Liver (tissue), 8 donors: ENCODE measurements at regions not wholly inside any gene's neighbourhood (a gene's known extent, or its start where the extent isn't known, plus 50 kb on each side); places are given as distances from the start of the nearest gene placed in this dataset.

ENCODE experiments used
- DNase-seq: peaks from one replicate; pipeline ENCODE4 v3.0.0-alpha.2; 2017; ENCODE audit warnings: low spot score
- H3K27ac ChIP-seq, 2 donors: one replicate each; pipeline ENCODE4 v1.7.0; 2013; ENCODE audit warnings: inconsistent platforms in 2 of 2, low read length in 2 of 2, control low read depth in 1 of 2, low read depth in 1 of 2, mild to moderate bottlenecking in 1 of 2
- H3K27me3 ChIP-seq, 4 donors: one replicate each; pipeline versions ENCODE4 v1.6.1 to v1.7.0; 2013; ENCODE audit warnings: low read length in 3 of 4, inconsistent platforms in 1 of 4, mild to moderate bottlenecking in 1 of 4, moderate library complexity in 1 of 4; ENCODE audit not compliant: control insufficient read depth in 4 of 4, insufficient read depth in 4 of 4
- H3K36me3 ChIP-seq, 4 donors: one replicate each; pipeline versions ENCODE4 v1.6.1 to v1.7.0; 2013; ENCODE audit warnings: low read length in 3 of 4, mild to moderate bottlenecking in 3 of 4, low read depth in 1 of 4, moderate library complexity in 1 of 4; ENCODE audit not compliant: control insufficient read depth in 4 of 4, insufficient read depth in 3 of 4
- H3K4me1 ChIP-seq, 4 donors: one replicate each; pipeline versions ENCODE4 v1.6.1 to v1.7.0; 2013; ENCODE audit warnings: low read length in 3 of 4, mild to moderate bottlenecking in 3 of 4, moderate library complexity in 1 of 4; ENCODE audit not compliant: control insufficient read depth in 4 of 4, insufficient read depth in 4 of 4
- H3K4me3 ChIP-seq, 3 donors: one replicate each; pipeline versions ENCODE4 v1.6.1 to v1.7.0; 2013; ENCODE audit warnings: low read length in 3 of 3, control low read depth in 1 of 3, low read depth in 1 of 3, mild to moderate bottlenecking in 1 of 3
- H3K9ac ChIP-seq, 2 donors: one replicate each; pipeline ENCODE4 v1.7.0; 2013; ENCODE audit warnings: low read length in 2 of 2, mild to moderate bottlenecking in 2 of 2, moderate library complexity in 2 of 2, control low read depth in 1 of 2, low read depth in 1 of 2
- H3K9me3 ChIP-seq, 4 donors: one replicate each; pipeline versions ENCODE4 v1.6.1 to v1.7.0; 2013; ENCODE audit warnings: low read length in 3 of 4; ENCODE audit not compliant: control insufficient read depth in 4 of 4
- ATF3 ChIP-seq: IDR thresholded peaks from 2 replicates; pipeline ENCODE4 v1.6.1; 2016; ENCODE audit warnings: antibody characterized with exemption
- CTCF ChIP-seq: fragments of 150-350 bp; IDR thresholded peaks from 2 replicates; pipeline ENCODE4 v1.5.1; 2017; ENCODE audit warnings: improper control_type of control experiment, low read depth, low read length; ENCODE audit not compliant: missing input control
- EGR1 ChIP-seq, 2 donors: IDR thresholded peaks; 2 replicates each; pipeline ENCODE4 v1.6.1; 2016 to 2018; ENCODE audit warnings: antibody characterized with exemption in 2 of 2, low read depth in 2 of 2
- FOXA1 ChIP-seq: IDR thresholded peaks from 2 replicates; pipeline ENCODE4 v1.6.1; 2016; ENCODE audit warnings: antibody characterized with exemption
- FOXA2 ChIP-seq: IDR thresholded peaks from 2 replicates; pipeline ENCODE4 v1.6.1; 2016; ENCODE audit warnings: antibody characterized with exemption
- GABPA ChIP-seq, 2 donors: IDR thresholded peaks in 1 of 2; conservative IDR thresholded peaks in 1 of 2; 2 replicates each; pipeline ENCODE4 v1.6.1; 2016; ENCODE audit warnings: antibody characterized with exemption in 2 of 2, mild to moderate bottlenecking in 1 of 2, moderate library complexity in 1 of 2
- HNF4A ChIP-seq, 2 donors: conservative IDR thresholded peaks; 2 replicates each; pipeline ENCODE4 v1.6.1; 2016; ENCODE audit warnings: antibody characterized with exemption in 2 of 2, mild to moderate bottlenecking in 2 of 2
- HNF4G ChIP-seq: IDR thresholded peaks from 2 replicates; pipeline ENCODE4 v1.6.1; 2016; ENCODE audit warnings: antibody characterized with exemption
- JUND ChIP-seq, 2 donors: IDR thresholded peaks; 2 replicates each; pipeline ENCODE4 v1.6.1; 2016; ENCODE audit warnings: antibody characterized with exemption in 2 of 2
- MAX ChIP-seq: IDR thresholded peaks from 2 replicates; pipeline ENCODE4 v1.6.1; 2016; ENCODE audit warnings: antibody characterized with exemption
- NR2F2 ChIP-seq: IDR thresholded peaks from 2 replicates; pipeline ENCODE4 v1.6.1; 2016; ENCODE audit warnings: antibody characterized with exemption
- RAD21 ChIP-seq, 2 donors: IDR thresholded peaks; 2 replicates each; pipeline ENCODE4 v1.6.1; 2016; ENCODE audit warnings: antibody characterized with exemption in 2 of 2, mild to moderate bottlenecking in 2 of 2
- REST ChIP-seq: IDR thresholded peaks from 2 replicates; pipeline ENCODE4 v1.6.1; 2016; ENCODE audit warnings: antibody characterized with exemption, mild to moderate bottlenecking
- RXRA ChIP-seq, 2 donors: IDR thresholded peaks; 2 replicates each; pipeline ENCODE4 v1.6.1; 2017 to 2018; ENCODE audit warnings: antibody characterized with exemption in 2 of 2, mild to moderate bottlenecking in 1 of 2
- SP1 ChIP-seq: IDR thresholded peaks from 2 replicates; pipeline ENCODE4 v1.6.1; 2018; ENCODE audit warnings: antibody characterized with exemption, mild to moderate bottlenecking
- TAF1 ChIP-seq: conservative IDR thresholded peaks from 2 replicates; pipeline ENCODE4 v1.6.1; 2016; ENCODE audit warnings: antibody characterized with exemption, mild to moderate bottlenecking
- YY1 ChIP-seq: IDR thresholded peaks from 2 replicates; pipeline ENCODE4 v1.6.1; 2016; ENCODE audit warnings: antibody characterized with exemption, mild to moderate bottlenecking
- ZBTB33 ChIP-seq: IDR thresholded peaks from 2 replicates; pipeline ENCODE4 v1.6.1; 2016; ENCODE audit warnings: antibody characterized with exemption
- WGBS: extraction: QIAGEN DNeasy Blood & Tissue Kit; methylation state at CpG from one replicate; pipeline ENCODE4 v1.1.7; 2013; 5-methylcytosine and 5-hydroxymethylcytosine counted together
- donor health status: healthy.
- donor health status: healthy.
- donor health status: healthy.
- donor health status: healthy.
- donor health status: healthy.

- peaks cover 0 to 2% (median 0%) of the 10 kb centered on the region in 4 donors for H3K9me3 ChIP-seq
- peaks cover 0 to 1% (median 0%) of the 10 kb centered on the region in 4 donors for H3K4me1 ChIP-seq
- no peak overlapping the region for H3K27ac ChIP-seq
- peak; percentile 89 for DNase-seq
- H3K36me3 ChIP-seq: no peaks in the 10 kb centered on the region
- no peak for TF ChIP-seq REST
- TF ChIP-seq FOXA1: no peak
- peak in 1 of 2 donors; percentile 13 for TF ChIP-seq HNF4A (conservative IDR thresholded peaks at IDR 0.05)
- no peak for TF ChIP-seq YY1
- peak; percentile 96 for TF ChIP-seq RAD21 (IDR thresholded peaks at IDR 0.05)
- TF ChIP-seq CTCF: peak; percentile 86
- TF ChIP-seq ZBTB33: no peak
- TF ChIP-seq RXRA (IDR thresholded peaks at IDR 0.05): no peak
- no peak for TF ChIP-seq TAF1
- no peak for TF ChIP-seq EGR1 (IDR thresholded peaks at IDR 0.05; ENCODE audit: low read depth in 2 of 2)
- TF ChIP-seq GABPA (IDR thresholded peaks at IDR 0.05 in 1 of 2, conservative IDR thresholded peaks at IDR 0.05 in 1 of 2): no peak
- no peak for TF ChIP-seq SP1
- no peak for TF ChIP-seq HNF4G
- no peak for TF ChIP-seq FOXA2
- no peak for TF ChIP-seq MAX
- TF ChIP-seq JUND (IDR thresholded peaks at IDR 0.05): no peak
- TF ChIP-seq ATF3: no peak
- no peak for TF ChIP-seq NR2F2
- no peak overlapping the region for H3K9ac ChIP-seq
- H3K27me3 ChIP-seq: no peaks in the 10 kb centered on the region
- no peak overlapping the region for H3K4me3 ChIP-seq
- 26% methylated on average over 5 of the region's 5 CpGs for WGBS
Observed at GRCh38 chr9:89549031-89549644, 51.2 kb upstream of the SEMA4D start.
